ENCODE measurements at regions not wholly inside any gene's neighbourhood (a gene's known extent, or its start where the extent isn't known, plus 50 kb on each side); places are given as distances from the start of the nearest gene placed in this dataset.
A peak's percentile ranks its signal among the peaks of the same experiment; 100 is the strongest.

GRCh38 chr4:8709729-8710360, 117.3 kb downstream of the CPZ start:
- no peaks in the 10 kb centered on the region for H3K36me3 Mint-ChIP-seq (ENCODE audit: low read depth)
- no peaks in the 10 kb centered on the region for H3K4me1 Mint-ChIP-seq (ENCODE audit: low read depth)
- peaks cover 24% of the 10 kb centered on the region for H3K9me3 Mint-ChIP-seq
- peaks cover 2% of the 10 kb centered on the region for H3K27me3 Mint-ChIP-seq
- H3K27ac Mint-ChIP-seq: no peak overlapping the region
- H3K4me3 Mint-ChIP-seq: no peak overlapping the region
- DNase-seq: peak; percentile 12

- Mint-ChIP-seq H3K9me3 (peaks cover 21% of the 10 kb centered on the region), H3K4me1 (ENCODE audit: low read depth) (no peaks in the 10 kb centered on the region), H3K4me3 (no peak overlapping the region), H3K27ac (no peak overlapping the region), H3K27me3 (peaks cover 2% of the 10 kb centered on the region), H3K36me3 (ENCODE audit: low read depth) (no peaks in the 10 kb centered on the region)
- no peak for DNase-seq
These were observed 116.6 kb downstream of the CPZ start for GRCh38 chr4:8709050-8709728.

GRCh38 chr4:8708401-8709021, 115.9 kb downstream of the CPZ start:
- peaks cover 18% of the 10 kb centered on the region for H3K9me3 Mint-ChIP-seq
- H3K4me1 Mint-ChIP-seq (ENCODE audit: low read depth): no peaks in the 10 kb centered on the region
- H3K27me3 Mint-ChIP-seq: peaks cover 2% of the 10 kb centered on the region
- H3K27ac Mint-ChIP-seq: no peak overlapping the region
- H3K36me3 Mint-ChIP-seq (ENCODE audit: low read depth): no peaks in the 10 kb centered on the region
- peak; percentile 12 for DNase-seq
- no peak overlapping the region for H3K4me3 Mint-ChIP-seq

- Mint-ChIP-seq H3K4me1 (ENCODE audit: low read depth) (no peaks in the 10 kb centered on the region), H3K27me3 (peaks cover 2% of the 10 kb centered on the region), H3K27ac (no peak overlapping the region)
These were observed 114.6 kb downstream of the CPZ start for GRCh38 chr4:8707045-8707781.

GRCh38 chr4:8706216-8707044, 113.9 kb downstream of the CPZ start:
- DNase-seq: peak; percentile 2
- no peaks in the 10 kb centered on the region for H3K36me3 Mint-ChIP-seq (ENCODE audit: low read depth)
- H3K4me3 Mint-ChIP-seq: no peak overlapping the region
- H3K4me1 Mint-ChIP-seq (ENCODE audit: low read depth): no peaks in the 10 kb centered on the region
- H3K9me3 Mint-ChIP-seq: peaks cover 6% of the 10 kb centered on the region
- H3K27ac Mint-ChIP-seq: no peak overlapping the region
- H3K27me3 Mint-ChIP-seq: peaks cover 2% of the 10 kb centered on the region

More at GRCh38 chr4:8707045-8707781, 114.6 kb downstream of the CPZ start:
- DNase-seq: peak; percentile 1
- H3K9me3 Mint-ChIP-seq: peaks cover 6% of the 10 kb centered on the region
- H3K4me3 Mint-ChIP-seq: no peak overlapping the region
- no peaks in the 10 kb centered on the region for H3K36me3 Mint-ChIP-seq (ENCODE audit: low read depth)

GRCh38 chr4:8705161-8706145, 112.9 kb downstream of the CPZ start:
- Mint-ChIP-seq H3K4me1 (ENCODE audit: low read depth) (no peaks in the 10 kb centered on the region), H3K27ac (no peak overlapping the region), H3K9me3 (no peaks in the 10 kb centered on the region), H3K36me3 (ENCODE audit: low read depth) (no peaks in the 10 kb centered on the region), H3K4me3 (no peak overlapping the region), H3K27me3 (peaks cover 2% of the 10 kb centered on the region)
- DNase-seq: peak; percentile 7

- no peak overlapping the region for H3K4me3 Mint-ChIP-seq
- DNase-seq: peak; percentile 1
- H3K27me3 Mint-ChIP-seq: peaks cover 2% of the 10 kb centered on the region
- H3K9me3 Mint-ChIP-seq: no peaks in the 10 kb centered on the region
- no peaks in the 10 kb centered on the region for H3K4me1 Mint-ChIP-seq (ENCODE audit: low read depth)
- H3K36me3 Mint-ChIP-seq (ENCODE audit: low read depth): no peaks in the 10 kb centered on the region
- H3K27ac Mint-ChIP-seq: no peak overlapping the region
These were observed 112.1 kb downstream of the CPZ start for GRCh38 chr4:8704632-8705031.

- H3K4me1 Mint-ChIP-seq (ENCODE audit: low read depth): no peaks in the 10 kb centered on the region
- H3K27me3 Mint-ChIP-seq: peaks cover 5% of the 10 kb centered on the region
- H3K27ac Mint-ChIP-seq: no peak overlapping the region
- no peaks in the 10 kb centered on the region for H3K36me3 Mint-ChIP-seq (ENCODE audit: low read depth)
- peak; percentile 6 for DNase-seq
- H3K9me3 Mint-ChIP-seq: no peaks in the 10 kb centered on the region
- no peak overlapping the region for H3K4me3 Mint-ChIP-seq
These were observed 111.4 kb downstream of the CPZ start for GRCh38 chr4:8703857-8704495.

- Mint-ChIP-seq H3K36me3 (ENCODE audit: low read depth) (no peaks in the 10 kb centered on the region), H3K27me3 (peaks cover 6% of the 10 kb centered on the region), H3K4me1 (ENCODE audit: low read depth) (no peaks in the 10 kb centered on the region), H3K9me3 (no peaks in the 10 kb centered on the region), H3K27ac (no peak overlapping the region), H3K4me3 (no peak overlapping the region)
- peak; percentile 7 for DNase-seq
These were observed 110.8 kb downstream of the CPZ start for GRCh38 chr4:8703401-8703696.

- no peaks in the 10 kb centered on the region for H3K36me3 Mint-ChIP-seq (ENCODE audit: low read depth)
- no peaks in the 10 kb centered on the region for H3K9me3 Mint-ChIP-seq
These were observed 110.2 kb downstream of the CPZ start for GRCh38 chr4:8702516-8703400.

GRCh38 chr4:8702020-8702495, 109.5 kb downstream of the CPZ start:
- Mint-ChIP-seq H3K9me3 (no peaks in the 10 kb centered on the region), H3K27me3 (peaks cover 6% of the 10 kb centered on the region), H3K4me3 (no peak overlapping the region), H3K27ac (no peak overlapping the region), H3K4me1 (ENCODE audit: low read depth) (no peaks in the 10 kb centered on the region), H3K36me3 (ENCODE audit: low read depth) (no peaks in the 10 kb centered on the region)
- DNase-seq: no peak

More at GRCh38 chr4:8702516-8703400, 110.2 kb downstream of the CPZ start:
- H3K27ac Mint-ChIP-seq: no peak overlapping the region
- H3K4me1 Mint-ChIP-seq (ENCODE audit: low read depth): no peaks in the 10 kb centered on the region
- peaks cover 6% of the 10 kb centered on the region for H3K27me3 Mint-ChIP-seq
- peak; percentile 3 for DNase-seq
- no peak overlapping the region for H3K4me3 Mint-ChIP-seq
